K562 (cell line): ENCODE measurements at regions not wholly inside any gene's neighbourhood (a gene's known extent, or its start where the extent isn't known, plus 50 kb on each side); places are given as distances from the start of the nearest gene placed in this dataset.

Source experiments
- ATAC-seq: fragments of 200-7000 bp; cut with Tn5 transposase; 3 replicates; pipeline ENCODE4 v1.9.1; 2020; ENCODE audit warnings: moderate library complexity
- BruUV-seq: library from RNA; stranded (reverse); fragments of 400-500 nt; replicated peaks from 2 replicates; lab custom pipeline; 2021; lab: Mats Ljungman, UMichigan
- CTCF ChIA-PET: fragments of 300-600 bp; formaldehyde crosslinking; extraction: SDS; loops from one replicate; lab custom pipeline; 2021; ENCODE audit warnings: low intra/inter-chr PET ratio; lab: Yijun Ruan, JAX
- POLR2A ChIA-PET: fragments of 300-600, 350-650 bp; sonication (Branson Sonifier 250); formaldehyde crosslinking; extraction: SDS; loops from one replicate; lab custom pipeline; 2021; ENCODE audit warnings: antibody characterized with exemption, inconsistent platforms; lab: Yijun Ruan, JAX
- DNase-seq, 4 experiments: peaks; one replicate each; pipeline versions ENCODE4 v3.0.0 to v3.0.0-alpha.2; 2011 to 2018; ENCODE audit warnings: low spot score in 3 of 4, mixed read lengths in 3 of 4; ENCODE audit errors: extremely low read depth in 1 of 4
- FAIRE-seq: peaks from 2 replicates; lab custom pipeline; 2011; peaks lifted over from hg19 to GRCh38; lab: Jason Lieb, UNC
- H2AFZ ChIP-seq: 2 replicates; pipeline ENCODE4 v1.6.0; 2011; ENCODE audit warnings: low read depth, low read length, control low read depth, inconsistent platforms
- H3K27ac ChIP-seq: fragments of 200-600 bp; 3 replicates; pipeline ENCODE4 v1.8.0; 2011; ENCODE audit warnings: low read depth, mild to moderate bottlenecking, control low read depth, inconsistent platforms, low read length, moderate library complexity, mixed read lengths; ENCODE audit errors: extremely low read depth
- H3K27me3 ChIP-seq, 2 experiments: fragments of 300-600 bp in 1 of 2; 2 replicates in 1 of 2; 3 replicates in 1 of 2; pipeline versions ENCODE4 v1.6.0 to v1.8.0; 2011; ENCODE audit warnings: inconsistent platforms in 2 of 2, low read length in 2 of 2, mild to moderate bottlenecking in 1 of 2, mixed read lengths in 1 of 2, moderate library complexity in 1 of 2; ENCODE audit not compliant: control insufficient read depth in 2 of 2, insufficient read depth in 2 of 2
- H3K36me3 ChIP-seq: fragments of 300-600 bp; 3 replicates; pipeline ENCODE4 v1.8.0; 2011; ENCODE audit warnings: mild to moderate bottlenecking, low read length, inconsistent platforms; ENCODE audit not compliant: control insufficient read depth, insufficient read depth
- H3K4me1 ChIP-seq, 2 experiments: fragments of 200-600 bp in 1 of 2; replicated peaks in 1 of 2; 2 replicates in 1 of 2; 3 replicates in 1 of 2; pipeline versions ENCODE4 v1.5.1 to v1.8.0; 2011; ENCODE audit warnings: inconsistent platforms in 2 of 2, low read length in 2 of 2, mild to moderate bottlenecking in 1 of 2, mixed read lengths in 1 of 2, moderate library complexity in 1 of 2; ENCODE audit not compliant: control insufficient read depth in 2 of 2, insufficient read depth in 2 of 2
- H3K4me2 ChIP-seq: 2 replicates; pipeline ENCODE4 v1.6.1; 2011; ENCODE audit warnings: low read length, control low read depth, inconsistent platforms, mixed read lengths; ENCODE audit not compliant: insufficient read depth
- H3K4me3 ChIP-seq: fragments of 200-600 bp; sonication (generic), shearing (Covaris generic); 2 replicates; pipeline ENCODE4 v1.5.1; 2016; ENCODE audit warnings: control low read depth, inconsistent platforms
- H3K79me2 ChIP-seq: fragments of 200-600 bp; 3 replicates; pipeline ENCODE4 v1.8.0; 2011; ENCODE audit warnings: low read length, inconsistent platforms; ENCODE audit not compliant: control insufficient read depth, insufficient read depth
- H3K9ac ChIP-seq, 2 experiments: 2 replicates each; pipeline versions ENCODE4 v1.6.0 to v1.6.1; 2011; ENCODE audit warnings: low read depth in 2 of 2, low read length in 2 of 2, control low read depth in 1 of 2, inconsistent platforms in 1 of 2, mild to moderate bottlenecking in 1 of 2, mixed read lengths in 1 of 2; ENCODE audit not compliant: insufficient read depth in 1 of 2
- H3K9me1 ChIP-seq: one replicate; pipeline ENCODE4 v1.6.0; 2011; ENCODE audit warnings: inconsistent platforms, mild to moderate bottlenecking, low read length, moderate library complexity; ENCODE audit not compliant: control insufficient read depth, insufficient read depth
- H3K9me3 ChIP-seq: replicated peaks from 2 replicates; pipeline ENCODE4 v1.5.1; 2011; ENCODE audit warnings: low read depth, low read length, inconsistent platforms; ENCODE audit not compliant: control insufficient read depth, insufficient read depth
- H4K20me1 ChIP-seq: replicated peaks from 2 replicates; pipeline ENCODE4 v1.6.1; 2011; ENCODE audit warnings: low read length, inconsistent platforms, mixed read lengths; ENCODE audit not compliant: control insufficient read depth, insufficient read depth
- CEBPG ChIP-seq, 3 experiments: fragments of 200-800 bp in 1 of 3; sonication (Bioruptor generic) in 1 of 3; sonication (generic) in 1 of 3; formaldehyde crosslinking in 1 of 3; IDR thresholded peaks in 2 of 3; conservative IDR thresholded peaks in 1 of 3; 2 replicates each; pipeline versions ENCODE4 v1.6.1 to v1.8.0; 2016 to 2022; ENCODE audit warnings: missing compliant biosample characterization in 2 of 3, missing genetic modification characterization in 2 of 3, mild to moderate bottlenecking in 1 of 3, missing genetic modification reagents in 1 of 3
- CREM ChIP-seq: IDR thresholded peaks from 2 replicates; pipeline ENCODE4 v1.6.1; 2014; ENCODE audit warnings: antibody characterized with exemption, low read depth
- ETV5 ChIP-seq: sonication (generic); formaldehyde crosslinking; IDR thresholded peaks from 2 replicates; pipeline ENCODE4 v1.4.0; 2020; ENCODE audit warnings: low read depth, mild to moderate bottlenecking, missing genetic modification reagents
- HDAC6 ChIP-seq: IDR thresholded peaks from 2 replicates; pipeline ENCODE4 v1.6.1; 2012; ENCODE audit warnings: low read depth, mild to moderate bottlenecking, control low read depth, inconsistent platforms, low read length, moderate library complexity
- WGBS: fragments of 100-300 bp; shearing (Covaris generic); methylation state at CpG from one replicate; pipeline ENCODE4 v1.1.6; 2016; ENCODE audit warnings: low coverage, mixed read lengths; ENCODE audit not compliant: insufficient coverage; ENCODE audit errors: missing lambda C conversion rate; 5-methylcytosine and 5-hydroxymethylcytosine counted together
- in situ Hi-C: fragments of 300-500 bp; cut with MboI; formaldehyde crosslinking; loops from 4 replicates; pipeline ENCODE4 v1.15.0; 2018; ENCODE audit warnings: inconsistent platforms, mixed read lengths
- intact Hi-C: fragments of 100-400 bp; cut with micrococcal nuclease; formaldehyde crosslinking; loops from 2 replicates; pipeline ENCODE4 v1.14.2; 2022
- TF ChIP-seq, protein P1 (sequence below): sonication (generic); formaldehyde crosslinking; IDR thresholded peaks from 2 replicates; pipeline ENCODE4 v1.8.0; 2022; ENCODE audit warnings: mild to moderate bottlenecking, missing genetic modification reagents
- TF ChIP-seq, protein P2 (sequence below): fragments of 450-650 bp; IDR thresholded peaks from 2 replicates; pipeline ENCODE4 v1.6.1; 2017; ENCODE audit warnings: antibody characterized with exemption
- TF ChIP-seq, protein P3 (sequence below): sonication (generic); formaldehyde crosslinking; IDR thresholded peaks from 2 replicates; pipeline ENCODE4 v1.8.1; 2023; ENCODE audit warnings: mild to moderate bottlenecking, missing genetic modification reagents
- TF ChIP-seq, protein P4 (sequence below), 2 experiments: fragments of 450-650 bp; IDR thresholded peaks; 2 replicates each; pipeline ENCODE4 v1.6.1; 2018; ENCODE audit warnings: mild to moderate bottlenecking in 2 of 2, low read depth in 1 of 2; ENCODE audit not compliant: partially characterized antibody in 2 of 2

DNA sequence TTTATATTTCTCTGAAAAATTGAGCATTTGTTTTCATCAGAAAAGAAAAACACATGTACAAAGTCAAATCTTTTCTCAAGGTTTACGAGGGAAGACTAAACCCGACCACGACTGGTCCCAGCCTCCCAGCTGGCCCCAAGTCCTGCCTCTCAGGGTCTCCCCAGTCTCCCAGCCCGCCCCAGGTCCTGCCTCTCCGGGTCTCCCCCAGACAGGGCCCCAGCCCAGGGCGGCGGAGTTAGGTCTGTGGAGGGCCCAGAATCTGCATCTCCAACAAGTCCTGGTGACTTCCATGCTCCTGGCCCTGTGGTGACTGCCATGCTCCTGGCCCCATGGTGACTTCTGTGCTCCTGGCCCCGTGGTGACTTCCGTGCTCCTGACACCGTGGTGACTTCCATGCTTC, 359.9 kb downstream of the IRX2 start:
- H3K4me3 ChIP-seq, result no peak overlapping the region
- no peak overlapping the region for H3K27ac ChIP-seq
- no peaks in the 10 kb centered on the region for H3K4me1 ChIP-seq
- no peak for DNase-seq
- H4K20me1 ChIP-seq, result no peaks in the 10 kb centered on the region
- H3K9me1 ChIP-seq, result no peaks in the 10 kb centered on the region
- ATAC-seq, result no peak
- CTCF ChIA-PET, result no interaction called here
- no peak for FAIRE-seq
- BruUV-seq, result no TSS peak
- H2AFZ ChIP-seq, result no peak overlapping the region
- intact Hi-C loops, result no loop called here
- no peaks in the 10 kb centered on the region for H3K9me3 ChIP-seq
- H3K9ac ChIP-seq, result no peak overlapping the region
- in situ Hi-C loops, result no loop called here
- H3K4me2 ChIP-seq, result no peak overlapping the region
- no peaks in the 10 kb centered on the region for H3K36me3 ChIP-seq
- H3K27me3 ChIP-seq, result peaks cover 13 to 44% of the 10 kb centered on the region in 2 experiments; a peak in 4 of 5 replicates
- TF ChIP-seq, protein P1, sequence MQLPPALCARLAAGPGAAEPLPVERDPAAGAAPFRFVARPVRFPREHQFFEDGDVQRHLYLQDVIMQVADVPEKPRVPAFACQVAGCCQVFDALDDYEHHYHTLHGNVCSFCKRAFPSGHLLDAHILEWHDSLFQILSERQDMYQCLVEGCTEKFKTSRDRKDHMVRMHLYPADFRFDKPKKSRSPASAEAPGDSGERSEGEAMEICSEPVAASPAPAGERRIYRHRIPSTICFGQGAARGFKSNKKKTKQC (CRISPR knock-in tag), result no peak
- no peak for TF ChIP-seq HDAC6
- no peak for TF ChIP-seq ETV5
- TF ChIP-seq CREM, result no peak
- TF ChIP-seq, protein P2, sequence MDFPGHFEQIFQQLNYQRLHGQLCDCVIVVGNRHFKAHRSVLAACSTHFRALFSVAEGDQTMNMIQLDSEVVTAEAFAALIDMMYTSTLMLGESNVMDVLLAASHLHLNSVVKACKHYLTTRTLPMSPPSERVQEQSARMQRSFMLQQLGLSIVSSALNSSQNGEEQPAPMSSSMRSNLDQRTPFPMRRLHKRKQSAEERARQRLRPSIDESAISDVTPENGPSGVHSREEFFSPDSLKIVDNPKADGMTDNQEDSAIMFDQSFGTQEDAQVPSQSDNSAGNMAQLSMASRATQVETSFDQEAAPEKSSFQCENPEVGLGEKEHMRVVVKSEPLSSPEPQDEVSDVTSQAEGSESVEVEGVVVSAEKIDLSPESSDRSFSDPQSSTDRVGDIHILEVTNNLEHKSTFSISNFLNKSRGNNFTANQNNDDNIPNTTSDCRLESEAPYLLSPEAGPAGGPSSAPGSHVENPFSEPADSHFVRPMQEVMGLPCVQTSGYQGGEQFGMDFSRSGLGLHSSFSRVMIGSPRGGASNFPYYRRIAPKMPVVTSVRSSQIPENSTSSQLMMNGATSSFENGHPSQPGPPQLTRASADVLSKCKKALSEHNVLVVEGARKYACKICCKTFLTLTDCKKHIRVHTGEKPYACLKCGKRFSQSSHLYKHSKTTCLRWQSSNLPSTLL, result no peak
- TF ChIP-seq, protein P3, sequence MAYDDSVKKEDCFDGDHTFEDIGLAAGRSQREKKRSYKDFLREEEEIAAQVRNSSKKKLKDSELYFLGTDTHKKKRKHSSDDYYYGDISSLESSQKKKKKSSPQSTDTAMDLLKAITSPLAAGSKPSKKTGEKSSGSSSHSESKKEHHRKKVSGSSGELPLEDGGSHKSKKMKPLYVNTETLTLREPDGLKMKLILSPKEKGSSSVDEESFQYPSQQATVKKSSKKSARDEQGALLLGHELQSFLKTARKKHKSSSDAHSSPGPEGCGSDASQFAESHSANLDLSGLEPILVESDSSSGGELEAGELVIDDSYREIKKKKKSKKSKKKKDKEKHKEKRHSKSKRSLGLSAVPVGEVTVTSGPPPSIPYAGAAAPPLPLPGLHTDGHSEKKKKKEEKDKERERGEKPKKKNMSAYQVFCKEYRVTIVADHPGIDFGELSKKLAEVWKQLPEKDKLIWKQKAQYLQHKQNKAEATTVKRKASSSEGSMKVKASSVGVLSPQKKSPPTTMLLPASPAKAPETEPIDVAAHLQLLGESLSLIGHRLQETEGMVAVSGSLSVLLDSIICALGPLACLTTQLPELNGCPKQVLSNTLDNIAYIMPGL (CRISPR knock-in tag), result no peak
- TF ChIP-seq, protein P4, sequence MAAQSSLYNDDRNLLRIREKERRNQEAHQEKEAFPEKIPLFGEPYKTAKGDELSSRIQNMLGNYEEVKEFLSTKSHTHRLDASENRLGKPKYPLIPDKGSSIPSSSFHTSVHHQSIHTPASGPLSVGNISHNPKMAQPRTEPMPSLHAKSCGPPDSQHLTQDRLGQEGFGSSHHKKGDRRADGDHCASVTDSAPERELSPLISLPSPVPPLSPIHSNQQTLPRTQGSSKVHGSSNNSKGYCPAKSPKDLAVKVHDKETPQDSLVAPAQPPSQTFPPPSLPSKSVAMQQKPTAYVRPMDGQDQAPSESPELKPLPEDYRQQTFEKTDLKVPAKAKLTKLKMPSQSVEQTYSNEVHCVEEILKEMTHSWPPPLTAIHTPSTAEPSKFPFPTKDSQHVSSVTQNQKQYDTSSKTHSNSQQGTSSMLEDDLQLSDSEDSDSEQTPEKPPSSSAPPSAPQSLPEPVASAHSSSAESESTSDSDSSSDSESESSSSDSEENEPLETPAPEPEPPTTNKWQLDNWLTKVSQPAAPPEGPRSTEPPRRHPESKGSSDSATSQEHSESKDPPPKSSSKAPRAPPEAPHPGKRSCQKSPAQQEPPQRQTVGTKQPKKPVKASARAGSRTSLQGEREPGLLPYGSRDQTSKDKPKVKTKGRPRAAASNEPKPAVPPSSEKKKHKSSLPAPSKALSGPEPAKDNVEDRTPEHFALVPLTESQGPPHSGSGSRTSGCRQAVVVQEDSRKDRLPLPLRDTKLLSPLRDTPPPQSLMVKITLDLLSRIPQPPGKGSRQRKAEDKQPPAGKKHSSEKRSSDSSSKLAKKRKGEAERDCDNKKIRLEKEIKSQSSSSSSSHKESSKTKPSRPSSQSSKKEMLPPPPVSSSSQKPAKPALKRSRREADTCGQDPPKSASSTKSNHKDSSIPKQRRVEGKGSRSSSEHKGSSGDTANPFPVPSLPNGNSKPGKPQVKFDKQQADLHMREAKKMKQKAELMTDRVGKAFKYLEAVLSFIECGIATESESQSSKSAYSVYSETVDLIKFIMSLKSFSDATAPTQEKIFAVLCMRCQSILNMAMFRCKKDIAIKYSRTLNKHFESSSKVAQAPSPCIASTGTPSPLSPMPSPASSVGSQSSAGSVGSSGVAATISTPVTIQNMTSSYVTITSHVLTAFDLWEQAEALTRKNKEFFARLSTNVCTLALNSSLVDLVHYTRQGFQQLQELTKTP (IDR thresholded peaks at IDR 0.05; ENCODE audit: low read depth in 1 of 2, partially characterized antibody in 2 of 2), result no peak
- TF ChIP-seq CEBPG (CRISPR knock-in tag; IDR thresholded peaks at IDR 0.05), result no peak
- TF ChIP-seq CEBPG (tag; conservative IDR thresholded peaks at IDR 0.05 in 1 of 2, IDR thresholded peaks at IDR 0.05 in 1 of 2), result no peak
- no peaks in the 10 kb centered on the region for H3K79me2 ChIP-seq
- POLR2A ChIA-PET, result no interaction called here
- 2% methylated on average over 10 of the region's 10 CpGs for WGBS
